MV-4-11 (cell line): ENCODE measurements at regions not wholly inside any gene's neighbourhood (a gene's known extent, or its start where the extent isn't known, plus 50 kb on each side); places are given as distances from the start of the nearest gene placed in this dataset.
"Not testable (repeated sequence)": the region's sequence is repeated elsewhere in the genome, so short reads cannot be mapped to it uniquely, and the experiment has no call there.

Experiments used
- DNase-seq: peaks from one replicate; lab custom pipeline; 2025; lab: John Stamatoyannopoulos, UW

GRCh38 chr3:25945836-25946235 is 155.9 kb downstream of the OXSM start:
- peak; percentile 91 for DNase-seq

DNA sequence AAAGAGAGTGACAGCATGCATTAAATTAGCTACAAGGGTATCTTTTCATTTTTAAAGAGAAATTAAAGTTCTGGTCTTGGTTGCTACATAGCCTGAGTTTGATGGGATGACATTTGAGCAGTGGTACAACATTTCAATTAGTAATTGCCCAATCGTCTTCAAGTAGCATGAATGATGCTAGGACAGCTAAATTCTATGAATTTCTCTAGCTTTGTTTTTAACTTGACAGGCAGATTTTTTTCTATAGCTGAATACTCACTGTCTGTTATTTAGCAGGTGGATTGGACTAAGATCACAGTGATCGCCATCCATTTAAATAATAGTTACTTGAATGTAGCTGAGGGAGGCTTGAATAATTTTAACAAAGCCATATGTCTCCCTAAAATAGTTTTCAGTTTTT is 162.2 kb downstream of the OXSM start:
- DNase-seq, result no peak

- DNase-seq, result no peak
Measured at GRCh38 chr3:25957026-25957425, 167.1 kb downstream of the OXSM start.

GRCh38 chr3:25960776-25961175 is 170.9 kb downstream of the OXSM start:
- no peak for DNase-seq

DNA sequence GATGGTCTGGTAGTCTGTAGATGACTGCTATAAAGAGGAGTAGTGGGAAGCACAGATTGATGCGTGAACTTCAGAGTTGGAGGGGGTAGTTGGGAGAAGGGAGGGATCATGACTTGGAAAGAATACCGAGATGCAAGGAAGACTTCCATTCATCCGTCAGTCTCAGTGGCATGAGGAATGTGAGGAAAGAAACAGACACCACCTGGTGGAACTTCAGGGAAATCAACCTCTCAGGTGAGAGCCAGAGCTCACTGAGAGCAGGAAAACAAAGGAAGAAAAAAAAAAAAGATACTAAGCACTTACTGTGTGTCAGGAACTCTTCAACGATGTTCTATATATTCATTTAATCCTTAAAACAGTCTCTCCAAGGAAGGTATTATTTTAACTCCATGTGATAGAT is 172.4 kb downstream of the OXSM start:
- DNase-seq, result no peak

DNA sequence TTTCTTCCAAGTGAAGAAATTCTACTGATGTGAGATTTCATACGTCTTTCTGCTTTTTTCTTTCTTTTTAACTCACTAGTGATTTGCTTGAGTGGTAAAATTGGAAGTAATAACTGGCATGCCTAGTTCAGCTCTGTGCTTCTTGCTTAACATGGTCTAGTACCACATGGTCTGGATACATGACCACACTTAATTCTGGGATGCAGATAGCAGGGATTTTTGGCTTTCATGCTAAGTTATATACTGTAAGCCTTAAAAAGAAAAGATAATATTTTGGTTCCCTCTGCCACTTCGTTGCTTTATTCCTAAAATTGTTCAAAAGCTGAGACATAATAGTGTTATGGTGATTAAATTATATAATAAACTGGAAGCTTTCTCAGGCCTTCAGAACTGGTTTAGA is 174.3 kb downstream of the OXSM start:
- DNase-seq, result no peak

GRCh38 chr3:25967385-25967784 is 177.5 kb downstream of the OXSM start:
- no peak for DNase-seq

GRCh38 chr3:25971736-25972135 is 181.8 kb downstream of the OXSM start:
- no peak for DNase-seq

DNA sequence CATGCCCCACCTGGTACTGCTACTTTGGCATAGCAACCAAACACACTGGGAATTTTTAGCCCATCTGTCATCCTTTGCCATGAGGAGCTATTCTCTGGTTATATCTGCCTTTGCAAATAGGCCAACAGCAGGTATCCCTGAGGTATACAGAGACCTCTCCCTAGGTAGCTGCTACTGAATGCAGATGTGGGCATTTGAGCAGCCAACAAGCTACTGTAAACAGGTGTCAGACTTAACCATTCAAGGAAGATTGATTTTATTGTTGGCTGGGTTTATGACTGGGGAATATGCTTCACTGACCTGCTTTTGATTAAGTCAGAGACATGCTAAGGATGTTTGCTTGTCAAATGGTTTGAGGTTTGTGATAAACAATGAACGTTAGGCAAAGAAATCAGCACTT is 183.2 kb downstream of the OXSM start:
- no peak for DNase-seq

GRCh38 chr3:25982756-25983155 is 192.9 kb downstream of the OXSM start:
- no peak for DNase-seq

- no peak for DNase-seq
Measured at GRCh38 chr3:25985621-25986020, 195.7 kb downstream of the OXSM start.

- no peak for DNase-seq
Measured at GRCh38 chr3:25992606-25993005, 202.7 kb downstream of the OXSM start.

GRCh38 chr3:26004172-26004571 is 214.3 kb downstream of the OXSM start:
- DNase-seq, result no peak

- DNase-seq, result no peak
Measured at GRCh38 chr3:26011276-26011675, 221.4 kb downstream of the OXSM start.

DNA sequence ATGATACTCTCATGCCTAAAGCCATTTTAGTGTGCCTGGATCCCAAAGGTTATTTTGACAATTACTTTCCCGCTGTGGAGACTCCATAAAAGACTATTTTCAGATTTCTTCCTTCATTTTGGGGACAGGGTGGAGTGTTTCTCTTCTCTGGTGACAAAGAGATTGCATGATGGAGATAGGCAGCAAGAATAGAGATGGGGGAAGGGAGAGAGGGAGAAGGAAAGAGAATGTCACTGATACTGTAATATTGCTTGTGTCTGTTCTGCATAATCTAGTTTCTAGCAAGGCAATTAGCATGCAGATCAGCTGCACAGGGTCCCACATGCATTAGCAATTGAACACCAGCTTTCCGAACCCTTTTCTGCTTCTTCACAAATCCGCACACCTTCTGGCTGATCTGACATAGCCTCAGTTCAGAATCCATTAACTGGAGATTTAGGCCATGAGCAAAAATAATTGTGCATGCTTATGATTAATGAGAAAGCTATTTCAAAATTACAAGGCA is 222.4 kb downstream of the OXSM start:
- DNase-seq, result no peak

GRCh38 chr3:26015752-26016151 is 225.9 kb downstream of the OXSM start:
- DNase-seq, result no peak

DNA sequence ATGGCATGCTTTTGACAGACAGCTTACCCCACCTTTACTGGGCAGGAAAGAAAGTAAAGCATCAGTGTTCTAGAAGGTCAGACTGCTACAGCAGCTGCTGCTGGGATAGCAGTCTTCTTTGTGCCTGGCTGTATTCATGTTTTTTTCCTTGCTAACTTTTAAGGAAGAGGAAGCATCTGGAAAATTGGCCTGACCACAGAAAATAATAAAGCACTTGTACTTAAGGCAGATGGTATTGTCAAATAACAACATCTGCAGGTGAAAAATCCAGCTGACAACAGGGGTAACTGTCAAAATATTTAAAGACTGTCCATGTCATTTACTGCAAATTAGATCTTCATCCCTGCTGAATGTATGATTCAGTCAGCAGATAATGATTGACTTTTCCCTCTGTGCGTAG is 229.0 kb downstream of the OXSM start:
- no peak for DNase-seq

DNA sequence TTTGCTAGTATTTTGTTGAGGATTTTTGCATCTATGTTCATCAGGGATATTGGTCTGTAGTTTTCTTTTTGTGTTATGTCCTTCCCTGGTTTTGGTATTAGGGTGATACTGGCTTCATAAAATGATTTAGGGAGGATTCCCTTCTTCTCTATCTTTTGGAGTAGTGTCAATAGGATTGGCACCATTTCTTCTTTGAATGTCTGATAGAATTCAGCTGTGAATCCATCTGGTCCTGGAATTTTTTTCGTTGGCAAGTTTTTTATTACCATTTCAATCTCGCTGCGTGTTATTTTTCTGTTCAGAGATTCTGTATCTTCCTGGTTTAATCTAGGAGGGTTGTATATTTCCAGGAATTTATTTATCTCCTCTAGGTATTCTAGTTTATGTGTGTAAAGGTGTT is 234.3 kb downstream of the OXSM start:
- not testable (repeated sequence) for DNase-seq

DNA sequence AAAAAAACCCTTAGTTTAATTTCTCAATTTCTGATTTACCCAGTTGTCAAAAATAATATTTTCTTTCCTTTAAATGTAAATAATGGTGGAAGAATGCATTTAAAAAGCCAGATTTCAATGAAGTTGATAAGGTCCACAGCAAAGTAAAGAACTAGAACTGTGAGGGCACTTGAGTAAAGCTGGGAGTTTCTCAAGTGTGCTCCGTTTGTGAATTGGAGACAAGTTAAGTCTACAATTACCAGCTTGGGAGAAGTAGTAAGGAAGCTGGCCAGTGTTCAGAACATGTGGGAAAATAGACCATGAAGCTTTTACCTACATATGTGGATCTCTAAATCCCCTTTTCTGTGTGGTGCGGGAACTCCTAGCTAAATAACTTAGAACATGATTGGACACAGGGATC is 239.4 kb downstream of the OXSM start:
- DNase-seq, result no peak

DNA sequence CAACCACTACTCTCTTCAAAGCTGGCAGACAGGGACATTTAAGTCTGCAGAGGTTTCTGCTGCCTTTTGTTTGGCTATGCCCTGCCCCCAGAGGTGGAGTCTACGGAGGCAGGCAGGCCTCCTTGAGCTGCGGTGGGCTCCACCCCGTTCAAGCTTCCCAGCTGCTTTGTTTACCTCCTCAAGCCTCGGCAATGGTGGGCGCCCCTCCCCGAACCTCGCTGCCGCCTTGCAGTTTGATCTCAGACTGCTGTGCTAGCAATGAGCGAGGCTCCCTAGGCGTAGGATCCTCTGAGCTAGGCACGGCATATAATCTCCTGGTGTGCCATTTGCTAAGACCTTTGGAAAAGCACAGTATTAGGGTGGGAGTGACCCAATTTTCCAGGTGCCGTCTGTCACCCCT is 252.2 kb downstream of the OXSM start:
- not testable (repeated sequence) for DNase-seq

- DNase-seq, result no peak
Measured at GRCh38 chr3:26049951-26050350, 260.1 kb downstream of the OXSM start.

DNA sequence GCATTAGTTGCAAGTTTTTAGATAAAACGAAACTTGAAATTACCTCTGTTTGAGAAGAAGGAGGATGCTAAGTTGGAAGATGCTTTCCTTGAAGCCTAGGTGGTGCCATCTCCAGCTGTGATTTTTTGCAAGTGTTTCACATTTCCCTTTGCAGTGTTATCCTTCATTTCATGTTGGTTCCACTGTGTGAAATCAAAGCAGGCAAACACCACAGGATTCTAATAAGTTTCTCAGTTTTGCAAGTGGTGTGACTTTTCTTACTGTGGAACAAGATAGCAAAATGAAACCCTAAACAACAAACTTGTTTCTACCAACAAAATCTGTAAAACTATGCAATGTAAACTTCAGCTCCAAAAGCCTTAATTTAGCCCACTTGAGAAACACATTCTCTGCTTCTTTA is 260.9 kb downstream of the OXSM start:
- no peak for DNase-seq

- no peak for DNase-seq
Measured at GRCh38 chr3:26058901-26059321, 269.0 kb downstream of the OXSM start.

- DNase-seq, result no peak
Measured at GRCh38 chr3:26061947-26062346, 272.1 kb downstream of the OXSM start.

DNA sequence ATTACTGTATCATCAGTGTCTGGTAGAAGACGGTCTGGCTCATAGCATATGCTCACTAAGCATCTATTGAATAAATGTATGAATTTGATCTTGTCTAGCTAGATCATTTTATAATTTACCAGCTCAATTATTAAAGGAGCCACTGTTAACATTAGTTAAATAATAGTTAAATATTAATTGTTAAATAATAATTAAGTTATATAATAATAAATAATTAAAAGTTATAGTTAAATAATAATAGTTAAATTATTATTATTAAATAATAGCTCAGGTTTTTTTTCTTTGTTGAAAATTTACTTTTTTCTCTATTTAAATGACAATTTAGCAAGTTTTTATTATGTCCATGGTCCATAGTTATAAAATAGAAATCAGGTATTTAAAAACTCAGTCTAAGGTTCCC is 274.4 kb downstream of the OXSM start:
- DNase-seq, result no peak
